Tibial nerve (tissue), 4 donors: ENCODE measurements at regions not wholly inside any gene's neighbourhood (a gene's known extent, or its start where the extent isn't known, plus 50 kb on each side); places are given as distances from the start of the nearest gene placed in this dataset.

Experiments
- EP300 ChIP-seq, 2 donors: sonication (generic); formaldehyde crosslinking; IDR thresholded peaks; one replicate each; pipeline ENCODE4 v1.6.1; 2017; ENCODE audit warnings: antibody characterized with exemption in 2 of 2, mild to moderate bottlenecking in 1 of 2
- TF ChIP-seq, protein P1 (sequence below), 5 experiments: fragments of 200-600 bp in 3 of 5; fragments of 450-650 bp in 2 of 5; sonication (generic) in 3 of 5; IDR thresholded peaks; one replicate each; pipeline ENCODE4 v1.5.1; 2016 to 2019; ENCODE audit warnings: antibody characterized with exemption in 5 of 5, mild to moderate bottlenecking in 3 of 5, moderate library complexity in 2 of 5

DNA sequence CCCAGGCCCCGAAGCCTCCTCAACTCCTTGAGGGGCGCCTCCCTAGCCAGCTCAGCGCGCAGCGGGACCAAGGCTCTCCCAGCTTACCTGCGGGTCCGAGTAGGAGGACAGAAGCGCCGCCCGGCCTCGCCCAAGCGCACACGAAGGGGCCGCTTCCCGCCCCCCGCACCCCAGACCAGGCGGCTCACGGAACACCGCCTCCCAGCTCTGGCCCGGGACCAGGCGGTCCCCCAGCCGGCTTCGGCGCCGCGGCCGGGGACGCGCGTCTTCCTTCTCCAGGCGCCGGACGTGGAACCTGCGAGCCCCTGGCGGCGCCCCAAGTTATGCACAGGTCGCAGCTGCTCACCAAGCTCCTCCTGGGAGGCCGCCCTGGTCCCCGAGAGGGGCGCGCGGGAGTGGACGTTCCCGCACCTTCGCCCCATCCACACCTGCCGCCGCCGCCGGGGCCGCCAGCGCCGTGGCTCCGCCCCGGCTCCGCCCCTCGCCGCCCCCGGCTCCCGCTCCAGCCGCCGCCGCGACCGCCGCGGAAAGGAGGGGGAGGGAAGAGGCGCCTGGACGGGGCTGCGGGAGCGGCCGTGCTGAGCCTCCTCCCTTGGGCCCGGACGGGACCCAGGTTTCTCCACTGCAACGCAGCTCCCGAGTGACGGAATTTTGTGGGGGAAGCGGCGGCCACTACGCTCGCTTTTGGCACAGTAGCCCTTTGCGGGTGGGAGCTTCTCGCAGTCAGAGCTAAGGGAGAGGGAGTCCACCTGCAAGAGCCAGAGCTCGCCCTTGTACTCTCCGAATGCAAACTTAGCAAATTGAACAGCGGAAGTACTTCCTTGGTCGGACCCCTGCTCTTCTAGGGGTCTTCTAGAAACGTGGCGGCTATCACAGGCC lies 77.5 kb upstream of the IFNE start:
- TF ChIP-seq, protein P1, sequence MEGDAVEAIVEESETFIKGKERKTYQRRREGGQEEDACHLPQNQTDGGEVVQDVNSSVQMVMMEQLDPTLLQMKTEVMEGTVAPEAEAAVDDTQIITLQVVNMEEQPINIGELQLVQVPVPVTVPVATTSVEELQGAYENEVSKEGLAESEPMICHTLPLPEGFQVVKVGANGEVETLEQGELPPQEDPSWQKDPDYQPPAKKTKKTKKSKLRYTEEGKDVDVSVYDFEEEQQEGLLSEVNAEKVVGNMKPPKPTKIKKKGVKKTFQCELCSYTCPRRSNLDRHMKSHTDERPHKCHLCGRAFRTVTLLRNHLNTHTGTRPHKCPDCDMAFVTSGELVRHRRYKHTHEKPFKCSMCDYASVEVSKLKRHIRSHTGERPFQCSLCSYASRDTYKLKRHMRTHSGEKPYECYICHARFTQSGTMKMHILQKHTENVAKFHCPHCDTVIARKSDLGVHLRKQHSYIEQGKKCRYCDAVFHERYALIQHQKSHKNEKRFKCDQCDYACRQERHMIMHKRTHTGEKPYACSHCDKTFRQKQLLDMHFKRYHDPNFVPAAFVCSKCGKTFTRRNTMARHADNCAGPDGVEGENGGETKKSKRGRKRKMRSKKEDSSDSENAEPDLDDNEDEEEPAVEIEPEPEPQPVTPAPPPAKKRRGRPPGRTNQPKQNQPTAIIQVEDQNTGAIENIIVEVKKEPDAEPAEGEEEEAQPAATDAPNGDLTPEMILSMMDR (IDR thresholded peaks at IDR 0.05) = peak in 1 of 5 experiments; percentile 8
- TF ChIP-seq EP300 (IDR thresholded peaks at IDR 0.05) = no peak
